SK-N-SH (cell line): ENCODE measurements at regions not wholly inside any gene's neighbourhood (a gene's known extent, or its start where the extent isn't known, plus 50 kb on each side); places are given as distances from the start of the nearest gene placed in this dataset.

Experiments
- CTCF ChIA-PET: fragments of 300-600, 350-600 bp; formaldehyde crosslinking; extraction: SDS; loops from one replicate; lab custom pipeline; 2021; lab: Yijun Ruan, JAX
- POLR2A ChIA-PET: fragments of 350-600 bp; sonication (Branson Sonifier 250); formaldehyde crosslinking; extraction: SDS; loops from one replicate; lab custom pipeline; 2020; ENCODE audit warnings: antibody characterized with exemption, inconsistent platforms; lab: Yijun Ruan, JAX
- DNase-seq: peaks from one replicate; pipeline ENCODE4 v3.0.0; 2012
- H2AFZ ChIP-seq: fragments of 200-600 bp; sonication (generic); 2 replicates; pipeline ENCODE4 v1.8.1; 2016; ENCODE audit warnings: antibody characterized with exemption, mild to moderate bottlenecking, low read depth
- H3F3A ChIP-seq: fragments of 200-600 bp; sonication (generic); replicated peaks from 2 replicates; pipeline ENCODE3; 2016; ENCODE audit warnings: antibody characterized with exemption, mild to moderate bottlenecking; ENCODE audit not compliant: insufficient read depth
- H3K27ac ChIP-seq, 2 experiments: fragments of 200-500 bp in 1 of 2; fragments of 200-600 bp in 1 of 2; sonication (Bioruptor generic) in 1 of 2; sonication (generic), shearing (Covaris generic) in 1 of 2; 2 replicates each; pipeline versions ENCODE4 v1.5.1 to v1.6.1; 2014 to 2016; ENCODE audit warnings: low read depth in 2 of 2, inconsistent platforms in 1 of 2, low read length in 1 of 2, mild to moderate bottlenecking in 1 of 2, mixed read lengths in 1 of 2
- H3K27me3 ChIP-seq: fragments of 200-600 bp; sonication (generic), shearing (Covaris generic); 2 replicates; pipeline ENCODE4 v1.6.1; 2016; ENCODE audit warnings: mixed run types; ENCODE audit not compliant: insufficient read depth
- H3K36me3 ChIP-seq, 2 experiments: fragments of 200-500 bp in 1 of 2; fragments of 200-600 bp in 1 of 2; sonication (Bioruptor generic) in 1 of 2; sonication (generic) in 1 of 2; replicated peaks in 1 of 2; 2 replicates each; pipeline versions ENCODE3 to v1.5.1; 2014 to 2016; ENCODE audit warnings: low read length in 1 of 2, mild to moderate bottlenecking in 1 of 2; ENCODE audit not compliant: insufficient read depth in 2 of 2, control insufficient read depth in 1 of 2
- H3K4me1 ChIP-seq, 2 experiments: fragments of 200-500 bp in 1 of 2; fragments of 200-600 bp in 1 of 2; sonication (Bioruptor generic) in 1 of 2; sonication (generic), shearing (Covaris generic) in 1 of 2; 2 replicates each; pipeline versions ENCODE4 v1.5.1 to v1.6.1; 2014 to 2016; ENCODE audit warnings: low read depth in 1 of 2, low read length in 1 of 2, mixed run types in 1 of 2; ENCODE audit not compliant: insufficient read depth in 2 of 2, control insufficient read depth in 1 of 2
- H3K4me2 ChIP-seq: fragments of 200-600 bp; sonication (generic), shearing (Covaris generic); 2 replicates; pipeline ENCODE4 v1.6.1; 2017; ENCODE audit warnings: mixed run types
- H3K4me3 ChIP-seq, 2 experiments: fragments of 200-500 bp in 1 of 2; fragments of 200-600 bp in 1 of 2; sonication (Bioruptor generic) in 1 of 2; sonication (generic), shearing (Covaris generic) in 1 of 2; 2 replicates each; pipeline versions ENCODE4 v1.5.1 to v1.8.1; 2014 to 2016; ENCODE audit warnings: low read depth in 2 of 2, inconsistent platforms in 1 of 2, low read length in 1 of 2, mild to moderate bottlenecking in 1 of 2, mixed read lengths in 1 of 2, moderate library complexity in 1 of 2
- H3K79me2 ChIP-seq: fragments of 200-600 bp; sonication (generic); 2 replicates; pipeline ENCODE4 v1.8.1; 2017; ENCODE audit warnings: mild to moderate bottlenecking; ENCODE audit not compliant: insufficient read depth
- H3K9ac ChIP-seq: fragments of 200-600 bp; sonication (generic); 2 replicates; pipeline ENCODE4 v1.6.1; 2017; ENCODE audit warnings: mixed run types
- H3K9me2 ChIP-seq: fragments of 200-600 bp; sonication (generic); 2 replicates; pipeline ENCODE4 v1.6.1; 2017; ENCODE audit warnings: mixed run types
- H3K9me3 ChIP-seq: fragments of 200-600 bp; sonication (generic); 2 replicates; pipeline ENCODE4 v1.6.1; 2017; ENCODE audit warnings: mixed run types, mild to moderate bottlenecking, moderate library complexity
- H4K20me1 ChIP-seq: fragments of 200-600 bp; sonication (generic); 2 replicates; pipeline ENCODE4 v1.6.1; 2017; ENCODE audit warnings: mild to moderate bottlenecking, mixed run types; ENCODE audit not compliant: insufficient read depth
- CHD2 ChIP-seq: fragments of 150-350 bp; IDR thresholded peaks from 2 replicates; pipeline ENCODE4 v1.6.1; 2018; ENCODE audit warnings: low read length; ENCODE audit not compliant: partially characterized antibody
- ELF1 ChIP-seq: IDR thresholded peaks from 2 replicates; pipeline ENCODE4 v1.4.0; 2012
- EP300 ChIP-seq, 2 experiments: IDR thresholded peaks; 2 replicates each; pipeline versions ENCODE4 v1.4.0 to v1.6.1; 2012; ENCODE audit warnings: borderline replicate concordance in 1 of 2, low read depth in 1 of 2, low read length in 1 of 2
- FOXJ3 ChIP-seq: sonication (generic); formaldehyde crosslinking; IDR thresholded peaks from 2 replicates; pipeline ENCODE4 v1.5.1; 2020; ENCODE audit warnings: mild to moderate bottlenecking, missing genetic modification reagents
- GATA2 ChIP-seq: sonication (generic); formaldehyde crosslinking; IDR thresholded peaks from 2 replicates; pipeline ENCODE4 v1.5.0; 2020; ENCODE audit warnings: mild to moderate bottlenecking, missing genetic modification reagents
- MXI1 ChIP-seq: IDR thresholded peaks from 2 replicates; pipeline ENCODE4 v1.6.1; 2012; ENCODE audit warnings: mild to moderate bottlenecking, low read depth, low read length, improper control_type of control experiment
- RCOR1 ChIP-seq: fragments of 150-350 bp; IDR thresholded peaks from 2 replicates; pipeline ENCODE4 v1.6.1; 2017; ENCODE audit warnings: antibody characterized with exemption, low read length
- RFX5 ChIP-seq: IDR thresholded peaks from 2 replicates; pipeline ENCODE4 v1.6.1; 2012; ENCODE audit warnings: mild to moderate bottlenecking, improper control_type of control experiment, low read length
- TEAD4 ChIP-seq: IDR thresholded peaks from 2 replicates; pipeline ENCODE4 v1.4.0; 2012; ENCODE audit warnings: mild to moderate bottlenecking, borderline replicate concordance; ENCODE audit not compliant: insufficient read depth
- WGBS: methylation state at CpG from one replicate; pipeline ENCODE4 v1.1.6; 2017; ENCODE audit warnings: low lambda C conversion rate; 5-methylcytosine and 5-hydroxymethylcytosine counted together
- TF ChIP-seq, protein P1 (sequence below): IDR thresholded peaks from 2 replicates; pipeline ENCODE4; 2012

DNA sequence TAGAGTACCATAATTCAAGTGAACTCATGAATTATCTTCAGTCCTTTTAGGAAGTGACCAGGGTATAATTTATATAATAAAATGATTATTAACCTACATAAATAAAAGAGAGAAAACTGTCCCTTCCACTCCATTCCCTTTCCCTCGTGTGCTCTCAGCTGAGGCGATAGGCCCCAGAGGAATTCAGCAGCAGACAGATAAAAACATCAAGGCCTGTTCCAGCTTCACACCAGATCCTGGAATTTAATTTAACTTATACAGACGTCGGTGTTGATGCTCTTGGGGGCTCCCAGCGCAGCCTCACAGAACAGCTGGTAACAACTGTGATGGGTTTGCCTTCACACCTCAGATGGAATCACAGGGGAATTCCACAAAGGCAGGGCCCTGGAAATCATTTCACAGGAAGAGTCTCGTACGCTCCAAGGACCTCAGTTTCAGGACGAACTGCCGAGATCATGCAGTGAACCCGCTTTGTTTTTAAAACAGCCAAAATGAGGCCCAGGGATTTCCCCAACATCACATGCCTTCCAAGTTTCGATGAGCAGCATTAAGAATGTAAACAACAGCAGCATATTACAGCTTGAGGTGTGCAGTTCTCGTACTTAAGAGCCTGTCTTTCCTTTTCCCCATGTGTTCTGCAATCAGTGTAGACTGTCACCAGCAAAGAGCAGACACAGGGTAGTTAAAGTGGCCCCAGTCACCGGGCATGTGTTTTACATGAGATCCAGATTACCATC lies 73.6 kb upstream of the ALDH1B1 start:
- no peaks in the 10 kb centered on the region for H3K9me2 ChIP-seq
- no peak overlapping the region for H3K4me3 ChIP-seq
- ChIA-PET CTCF (interaction anchor here (0.6 to 1.7 kb wide), 5 partner anchors 9 to 406 kb away, joined by 3 to 5 read pairs (median 3); no protein-coding TSS in a partner anchor), POLR2A (no interaction called here)
- no peak overlapping the region for H3K9ac ChIP-seq
- no peaks in the 10 kb centered on the region for H3F3A ChIP-seq
- peak overlapping the region in 1 of 2 experiments; percentile 89; a peak in 2 of 4 replicates for H3K27ac ChIP-seq
- DNase-seq, result peak; percentile 53
- no peaks in the 10 kb centered on the region for H3K9me3 ChIP-seq
- H3K4me2 ChIP-seq, result peak overlapping the region; percentile 10; the same call in 1 of the 2 replicates
- H4K20me1 ChIP-seq, result no peaks in the 10 kb centered on the region
- H3K79me2 ChIP-seq, result no peaks in the 10 kb centered on the region
- H3K27me3 ChIP-seq, result no peaks in the 10 kb centered on the region; the same call in 1 of the 2 replicates
- WGBS, result 39% methylated on average over 13 of the region's 13 CpGs
- TF ChIP-seq TEAD4 (no peak), EP300 (IDR thresholded peaks at IDR 0.05; ENCODE audit: borderline replicate concordance in 1 of 2, low read depth in 1 of 2, low read length in 1 of 2) (peak in 1 of 2 experiments; percentile 66; a peak in 2 of 4 replicates), MXI1 (peak; percentile 7; the same call in 1 of the 2 replicates), RCOR1 (peak; percentile 71; the same call in 1 of the 2 replicates), FOXJ3 (0 out of 2 replicates have a peak, but pooled peaks have one; percentile 28), GATA2 (CRISPR knock-in tag) (peak; percentile 52; the same call in 1 of the 2 replicates), ELF1 (no peak)
- H3K36me3 ChIP-seq, result no peaks in the 10 kb centered on the region
- peak overlapping the region; percentile 74 for H2AFZ ChIP-seq
- H3K4me1 ChIP-seq, result peaks cover 0 to 31% of the 10 kb centered on the region in 2 experiments; a peak in 2 of 4 replicates

DNA sequence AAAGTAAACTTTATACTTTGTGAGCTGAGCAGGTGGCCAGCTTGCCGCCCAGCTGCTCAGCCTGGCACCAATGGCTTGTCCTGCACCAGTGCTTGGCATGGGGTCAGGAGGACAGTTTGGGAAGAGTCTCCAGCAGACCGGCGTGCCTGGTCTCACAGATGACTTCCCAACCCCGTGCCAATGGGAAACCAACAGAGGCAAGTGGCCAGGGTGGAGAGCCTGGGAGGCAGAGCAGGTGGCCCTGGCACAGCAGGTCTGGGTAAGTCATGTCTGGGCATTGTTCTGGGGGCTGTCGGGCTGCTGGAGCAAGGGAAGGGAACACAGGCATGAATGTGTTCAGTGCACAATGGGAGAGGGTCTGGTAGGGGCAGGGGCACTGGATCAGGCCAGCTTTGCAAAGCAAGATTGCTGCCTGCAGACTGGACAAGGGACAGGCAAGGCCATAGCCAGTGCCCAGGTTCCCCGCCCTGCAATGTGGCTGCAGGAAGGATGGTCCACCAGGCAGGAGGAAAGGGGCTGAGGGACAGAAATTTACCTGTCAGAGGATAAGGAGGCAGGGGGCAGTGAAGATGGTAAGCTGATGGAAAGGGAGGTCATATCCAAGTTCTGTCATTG lies 76.2 kb upstream of the ALDH1B1 start:
- H4K20me1 ChIP-seq, result no peaks in the 10 kb centered on the region
- WGBS, result 45% methylated on average over 6 of the region's 6 CpGs
- no peak overlapping the region for H3K4me3 ChIP-seq
- POLR2A ChIA-PET, result no interaction called here
- no peaks in the 10 kb centered on the region for H3K79me2 ChIP-seq
- H3K9me2 ChIP-seq, result no peaks in the 10 kb centered on the region
- H3K4me2 ChIP-seq, result no peak overlapping the region
- H3K36me3 ChIP-seq, result no peaks in the 10 kb centered on the region
- CTCF ChIA-PET, result interaction anchor here (1.0 kb wide), 1 partner anchor 156 kb away, joined by 3 read pairs; no protein-coding TSS in a partner anchor
- no peaks in the 10 kb centered on the region for H3F3A ChIP-seq
- H2AFZ ChIP-seq, result no peak overlapping the region
- H3K9ac ChIP-seq, result no peak overlapping the region
- TF ChIP-seq RFX5, result no peak
- TF ChIP-seq EP300 (IDR thresholded peaks at IDR 0.05; ENCODE audit: borderline replicate concordance in 1 of 2, low read depth in 1 of 2, low read length in 1 of 2), result no peak
- no peak for TF ChIP-seq ELF1
- TF ChIP-seq, protein P1, sequence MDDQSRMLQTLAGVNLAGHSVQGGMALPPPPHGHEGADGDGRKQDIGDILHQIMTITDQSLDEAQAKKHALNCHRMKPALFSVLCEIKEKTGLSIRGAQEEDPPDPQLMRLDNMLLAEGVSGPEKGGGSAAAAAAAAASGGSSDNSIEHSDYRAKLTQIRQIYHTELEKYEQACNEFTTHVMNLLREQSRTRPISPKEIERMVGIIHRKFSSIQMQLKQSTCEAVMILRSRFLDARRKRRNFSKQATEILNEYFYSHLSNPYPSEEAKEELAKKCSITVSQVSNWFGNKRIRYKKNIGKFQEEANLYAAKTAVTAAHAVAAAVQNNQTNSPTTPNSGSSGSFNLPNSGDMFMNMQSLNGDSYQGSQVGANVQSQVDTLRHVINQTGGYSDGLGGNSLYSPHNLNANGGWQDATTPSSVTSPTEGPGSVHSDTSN, result no peak
- TF ChIP-seq CHD2, result no peak
- no peak for TF ChIP-seq RCOR1
- peaks cover 0 to 35% of the 10 kb centered on the region in 2 experiments; a peak in 2 of 4 replicates for H3K4me1 ChIP-seq
- no peaks in the 10 kb centered on the region for H3K9me3 ChIP-seq
- no peak overlapping the region for H3K27ac ChIP-seq
- no peak for DNase-seq
- H3K27me3 ChIP-seq, result no peaks in the 10 kb centered on the region; the same call in 1 of the 2 replicates
